HG03354 (cell line): ENCODE measurements at regions not wholly inside any gene's neighbourhood (a gene's known extent, or its start where the extent isn't known, plus 50 kb on each side); places are given as distances from the start of the nearest gene placed in this dataset.

ENCODE experiments used
- ATAC-seq: cut with Tn5 transposase; IDR thresholded peaks from one replicate; pipeline ENCODE4 v1.9.1; 2021; ENCODE audit warnings: mild to moderate bottlenecking; ENCODE audit not compliant: unreplicated experiment, poor library complexity, severe bottlenecking

DNA sequence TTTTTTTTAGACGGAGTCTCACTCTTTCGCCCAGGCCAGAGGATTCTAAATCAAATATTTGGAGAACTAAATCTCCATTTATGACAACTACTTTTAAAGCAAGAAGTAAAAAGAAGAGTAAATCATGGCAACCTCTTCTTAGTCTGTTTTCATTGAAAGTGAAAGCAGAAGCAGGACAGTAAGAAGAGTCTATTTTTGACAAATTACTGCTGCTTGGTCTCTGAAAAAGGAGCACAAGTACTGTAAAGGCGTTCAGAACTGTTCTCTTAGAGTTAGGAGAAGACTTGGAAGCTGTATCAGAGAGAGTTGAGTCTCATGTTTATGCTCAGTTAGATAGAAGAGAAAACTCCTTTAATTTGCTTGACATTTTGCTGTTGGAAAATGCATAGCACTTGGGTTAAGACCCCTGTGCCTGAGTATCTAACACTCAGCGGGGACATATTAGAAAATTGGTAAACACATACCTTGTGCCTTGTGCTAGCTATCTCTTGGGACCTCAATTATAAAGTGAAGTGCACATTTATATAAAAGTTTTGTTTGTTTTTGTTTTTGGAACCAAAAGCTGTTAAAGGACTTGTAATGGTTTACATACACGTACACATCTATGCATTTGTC, 433.0 kb downstream of the ANKRD7 start:
- ATAC-seq: no peak

DNA sequence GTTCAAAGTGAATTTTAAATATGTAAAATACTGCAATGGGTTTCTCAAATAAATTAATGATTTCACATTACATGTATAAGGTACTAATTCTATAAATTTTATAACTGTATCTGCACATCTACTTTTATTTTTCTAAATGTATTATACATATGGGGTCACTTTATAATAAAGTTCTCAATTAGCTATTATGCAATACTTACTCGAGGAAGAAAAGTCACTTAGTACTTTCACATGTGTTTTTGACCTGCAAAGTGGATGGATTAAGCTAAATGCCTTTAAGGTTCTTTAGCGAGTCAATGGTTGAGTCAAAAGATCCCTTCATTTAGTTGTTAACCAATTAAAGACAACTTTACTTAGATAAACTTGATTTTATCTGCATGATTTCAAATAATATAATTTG, 437.8 kb downstream of the ANKRD7 start:
- no peak for ATAC-seq

DNA sequence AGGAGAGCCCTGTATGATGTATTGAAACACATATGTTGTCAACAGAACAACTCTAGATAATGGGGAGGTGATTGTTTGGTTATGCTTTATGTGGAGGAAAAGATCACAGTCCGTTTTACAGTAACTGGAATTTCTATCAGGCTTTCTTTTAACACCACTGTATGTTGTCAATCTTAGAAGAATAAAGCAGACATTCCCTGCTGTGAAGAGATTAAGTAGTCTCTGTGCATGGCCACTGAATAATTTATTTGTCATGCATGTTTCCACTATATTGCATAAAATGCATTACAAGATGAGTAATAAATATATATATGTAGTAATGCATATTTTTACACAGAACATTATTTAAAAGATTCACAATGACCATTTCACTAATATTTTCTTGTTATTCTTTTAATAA, 440.0 kb downstream of the ANKRD7 start:
- ATAC-seq: no peak

DNA sequence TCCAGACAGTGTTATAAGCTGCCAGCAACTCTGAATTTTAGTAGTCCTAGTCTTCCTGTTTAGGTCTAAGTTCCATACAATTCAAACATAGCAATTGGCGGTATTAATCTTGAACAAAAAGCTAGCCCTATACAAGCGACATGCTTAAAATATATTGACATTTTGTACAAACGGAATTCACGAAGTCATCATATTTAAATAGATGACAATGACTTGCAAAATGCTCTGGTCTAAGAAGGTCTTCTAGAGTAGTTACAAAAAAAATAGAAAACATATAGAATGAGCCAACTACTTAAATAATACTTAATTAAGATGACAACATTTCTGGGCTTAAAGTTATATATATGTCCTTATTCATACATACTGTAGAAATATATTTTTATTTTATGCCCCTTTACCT, 446.6 kb downstream of the ANKRD7 start:
- ATAC-seq: no peak

DNA sequence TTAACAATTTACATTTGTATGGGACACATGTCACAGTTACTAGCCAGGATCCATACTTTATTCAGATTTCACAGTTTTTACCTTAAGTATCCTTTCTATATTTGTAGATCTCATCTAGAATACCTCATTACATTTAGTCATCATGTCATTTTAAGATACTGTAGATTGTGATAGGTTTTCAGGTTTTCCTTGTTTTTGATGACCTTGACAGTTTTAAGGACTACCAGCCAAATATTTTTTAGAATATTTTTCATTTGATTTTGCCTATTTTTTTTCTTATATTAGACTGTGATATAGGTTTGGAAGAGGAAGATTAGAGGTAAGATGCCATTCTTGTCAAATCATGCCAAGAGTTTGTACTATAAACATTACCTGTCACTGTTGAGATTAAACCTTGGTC, 460.3 kb downstream of the ANKRD7 start:
- ATAC-seq: no peak

DNA sequence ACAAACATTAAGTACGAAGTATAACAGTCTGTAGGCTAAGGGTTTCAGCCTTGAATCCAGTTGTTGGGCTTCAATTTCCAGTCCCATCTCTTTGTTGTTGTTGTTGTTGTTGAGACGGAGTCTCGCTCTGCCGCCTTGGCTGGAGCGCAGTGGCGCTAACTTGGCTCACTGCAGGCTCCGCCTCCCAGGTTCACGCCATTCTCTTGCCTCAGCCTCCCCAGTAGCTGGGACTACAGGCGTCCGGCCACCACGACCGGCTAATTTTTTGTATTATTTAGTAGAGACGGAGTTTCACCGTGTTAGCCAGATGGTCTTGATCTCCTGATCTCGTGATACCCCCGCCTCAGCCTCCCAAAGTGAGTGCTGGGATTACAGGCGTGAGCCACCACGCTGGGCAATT, 464.9 kb downstream of the ANKRD7 start:
- no peak for ATAC-seq

DNA sequence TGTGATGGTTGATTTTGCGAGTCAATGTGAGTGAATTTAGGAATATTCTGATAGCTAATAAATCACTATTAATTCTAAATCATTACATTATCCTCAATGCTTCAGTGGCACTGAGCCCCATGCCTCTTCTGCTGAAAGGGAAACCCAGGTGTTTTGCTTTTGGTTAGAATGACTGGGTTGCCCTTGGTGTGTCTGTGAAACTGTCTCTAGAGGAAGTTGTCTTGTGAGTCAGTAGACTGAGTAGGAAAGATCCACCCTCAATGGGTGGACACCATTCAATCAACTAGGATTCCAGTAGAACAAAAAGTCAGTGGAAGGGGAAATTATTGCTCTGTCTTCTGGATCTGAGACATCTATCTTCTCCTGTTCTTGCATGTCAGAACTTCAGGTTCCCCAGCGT, 472.4 kb downstream of the ANKRD7 start:
- no peak for ATAC-seq

DNA sequence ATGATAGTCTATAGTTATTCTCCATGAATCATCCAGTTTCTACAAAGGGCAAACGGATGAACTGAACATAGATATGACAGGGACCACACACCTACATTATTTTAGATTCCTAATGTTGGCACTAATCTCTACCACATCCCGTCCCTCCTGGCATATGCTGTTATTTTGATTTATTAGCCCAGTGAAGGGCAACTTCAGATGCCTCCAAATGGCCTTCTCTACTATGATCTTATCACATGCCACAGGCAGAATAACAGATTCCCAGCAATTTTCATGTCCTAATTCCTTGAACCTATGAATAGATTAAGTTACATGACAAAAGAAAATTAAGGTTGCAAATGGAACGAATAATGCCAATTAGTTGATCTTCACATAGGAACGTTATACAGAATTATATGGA, 474.7 kb downstream of the ANKRD7 start:
- no peak for ATAC-seq

DNA sequence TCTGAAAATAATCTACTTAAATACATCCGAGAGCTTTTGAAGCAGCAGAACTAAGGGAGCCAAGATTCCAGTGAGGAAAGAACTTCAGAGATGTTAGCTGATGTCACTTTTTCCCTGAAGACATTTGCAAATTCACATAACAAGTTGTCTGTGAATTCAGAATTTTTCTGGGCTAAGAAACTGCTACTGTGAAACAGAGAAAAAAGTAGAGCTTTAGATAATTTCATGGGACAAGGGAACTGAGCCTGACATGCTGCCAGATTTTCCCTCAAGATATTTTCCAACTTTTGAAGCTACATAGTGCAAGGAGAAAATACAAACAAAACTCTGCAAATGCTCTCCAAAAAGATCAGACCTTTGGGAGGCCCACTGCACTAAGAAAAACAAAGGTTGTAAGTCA, 484.2 kb downstream of the ANKRD7 start:
- no peak for ATAC-seq

DNA sequence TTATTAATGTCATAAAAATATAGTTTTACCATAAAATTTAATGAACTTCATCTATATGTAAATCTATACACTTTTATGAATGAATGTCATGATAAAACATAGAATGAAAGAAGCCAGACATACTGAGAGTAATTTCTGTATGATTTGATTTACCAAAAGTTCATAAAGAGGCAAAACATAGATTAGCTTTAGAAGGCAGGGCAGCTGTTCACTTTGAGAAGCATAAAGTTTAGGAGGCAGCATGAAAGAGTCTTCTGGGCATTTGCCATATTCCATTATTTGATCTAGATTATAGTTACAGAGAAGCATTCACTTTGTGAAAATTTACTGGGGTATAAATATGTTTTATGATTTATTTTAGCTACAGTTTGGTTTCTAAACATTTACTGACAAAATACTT, 487.2 kb downstream of the ANKRD7 start:
- no peak for ATAC-seq

DNA sequence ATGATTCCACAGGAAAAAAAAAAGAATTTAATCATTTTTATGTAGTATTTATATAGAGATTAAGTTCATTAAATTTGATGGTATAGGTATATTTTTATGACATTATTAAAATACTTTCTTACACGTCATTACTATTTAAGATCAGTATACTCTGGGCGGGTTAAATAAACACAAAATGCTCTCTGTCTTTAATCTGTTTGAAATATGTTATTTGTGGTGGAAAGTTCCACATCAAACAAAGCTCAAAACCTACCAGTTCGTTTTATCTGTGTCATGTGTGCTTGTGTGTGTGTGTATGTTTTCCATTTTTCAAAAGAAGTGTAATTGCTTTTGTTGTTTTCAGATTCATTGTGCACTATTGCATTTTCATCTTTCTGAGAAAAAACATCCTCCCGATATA, 488.5 kb downstream of the ANKRD7 start:
- ATAC-seq: no peak

DNA sequence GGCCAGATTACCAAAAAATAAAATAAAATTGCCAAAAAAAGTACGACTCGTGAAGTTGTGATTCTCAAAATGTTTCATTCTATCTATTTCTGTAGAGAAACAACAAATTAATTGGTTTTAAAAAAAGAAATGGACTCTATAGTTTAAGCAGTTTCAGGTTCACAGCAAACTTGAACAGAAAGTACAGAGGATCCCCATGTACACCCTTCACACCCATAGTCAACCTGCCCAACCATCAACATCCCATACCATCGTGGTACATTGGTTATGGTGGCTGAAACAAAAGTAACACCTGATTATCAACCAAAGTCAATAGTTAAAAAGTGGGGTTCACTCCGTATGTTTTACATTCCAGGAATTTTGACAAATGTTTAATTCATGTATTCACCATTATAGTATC, 496.1 kb downstream of the ANKRD7 start:
- ATAC-seq: no peak

DNA sequence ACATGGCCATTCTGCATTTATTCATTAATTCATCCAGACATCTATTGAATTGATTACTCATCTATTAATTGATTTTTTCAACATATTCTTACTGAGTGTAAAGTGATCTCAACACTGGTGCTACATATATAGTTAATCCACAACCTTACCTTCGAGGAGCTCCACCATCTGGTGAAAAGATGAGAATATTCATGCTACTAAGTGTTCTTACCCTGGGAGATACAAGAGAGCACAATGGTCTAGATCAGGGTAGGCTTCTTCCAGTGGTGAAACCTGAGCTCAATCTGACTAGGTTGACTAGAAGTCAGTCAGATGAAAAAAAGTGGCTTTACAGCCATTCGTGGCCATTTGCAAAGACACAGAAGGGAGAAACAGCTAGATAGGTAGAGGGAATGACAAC, 507.4 kb downstream of the ANKRD7 start:
- no peak for ATAC-seq

DNA sequence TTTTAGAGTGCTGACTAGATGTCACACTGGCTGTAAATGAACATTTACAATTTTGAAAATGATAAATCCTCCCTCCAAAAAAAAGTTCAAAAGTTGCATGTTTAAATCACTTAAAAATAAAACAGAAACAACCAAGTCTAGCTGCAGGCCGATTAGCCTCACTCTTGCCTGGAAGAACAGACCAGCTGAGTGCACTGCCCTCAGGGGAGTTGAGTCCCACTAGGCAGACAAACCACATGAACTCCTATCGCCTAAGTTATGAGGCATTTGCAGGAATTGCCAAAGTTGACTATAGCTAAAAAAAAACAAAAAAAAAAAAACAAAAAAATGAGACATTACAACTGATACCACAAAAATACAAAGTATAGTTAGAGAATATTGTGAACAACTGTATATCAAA, 510.0 kb downstream of the ANKRD7 start:
- no peak for ATAC-seq

DNA sequence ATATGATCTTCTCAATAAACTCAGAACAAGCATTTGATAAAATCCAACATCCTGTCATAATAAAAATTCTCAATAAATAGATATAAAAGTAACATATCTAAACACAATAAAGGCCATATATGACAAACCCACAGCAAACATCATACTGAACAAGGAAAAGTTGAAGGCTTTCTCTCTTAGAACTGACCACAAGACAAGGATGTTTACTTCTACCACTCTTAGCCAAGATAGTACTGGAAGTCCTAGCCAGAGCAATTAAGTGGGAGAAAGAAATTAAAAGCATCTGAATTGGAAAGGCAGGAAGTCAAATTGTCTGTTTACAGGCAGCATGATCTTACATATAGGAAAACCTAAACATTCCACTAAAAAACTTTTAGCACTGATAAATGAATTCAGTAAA, 510.9 kb downstream of the ANKRD7 start:
- no peak for ATAC-seq

DNA sequence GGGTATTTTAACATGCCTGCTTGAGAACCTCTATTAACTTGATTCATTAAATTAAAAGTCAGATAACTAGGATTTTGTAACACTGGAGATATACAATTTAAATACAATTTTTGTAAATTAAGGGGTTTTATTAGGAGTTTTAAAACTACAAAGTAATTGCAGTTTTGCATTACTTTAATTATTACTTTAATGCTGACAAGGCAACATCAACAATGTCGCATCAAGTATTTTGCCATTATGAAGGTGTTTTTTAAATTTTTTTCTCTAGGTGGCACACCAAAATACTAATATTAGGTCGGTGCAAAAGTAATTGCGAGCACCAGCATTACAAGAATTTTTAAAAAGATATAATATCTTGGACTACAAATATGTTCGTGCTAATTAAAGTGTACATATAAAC, 513.4 kb downstream of the ANKRD7 start:
- ATAC-seq: no peak

DNA sequence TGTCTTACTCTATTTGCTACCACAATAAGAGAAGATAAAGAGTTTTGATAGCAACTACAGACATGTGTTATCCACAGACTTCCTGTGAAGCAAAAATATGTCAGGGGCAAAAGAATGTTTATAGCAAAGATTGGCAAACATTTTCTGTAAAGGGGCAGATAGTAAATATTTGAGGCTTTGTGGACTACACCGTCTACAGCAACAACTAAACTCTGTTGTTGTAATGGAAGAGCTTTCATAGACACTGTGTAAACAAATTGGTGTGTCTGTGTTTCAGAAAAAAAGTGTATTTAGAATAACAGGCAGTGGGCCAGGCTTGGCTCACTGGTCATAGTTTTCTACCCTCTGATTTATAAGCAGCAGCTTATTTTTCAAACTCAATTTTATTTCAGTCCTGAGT, 521.4 kb downstream of the ANKRD7 start:
- no peak for ATAC-seq

DNA sequence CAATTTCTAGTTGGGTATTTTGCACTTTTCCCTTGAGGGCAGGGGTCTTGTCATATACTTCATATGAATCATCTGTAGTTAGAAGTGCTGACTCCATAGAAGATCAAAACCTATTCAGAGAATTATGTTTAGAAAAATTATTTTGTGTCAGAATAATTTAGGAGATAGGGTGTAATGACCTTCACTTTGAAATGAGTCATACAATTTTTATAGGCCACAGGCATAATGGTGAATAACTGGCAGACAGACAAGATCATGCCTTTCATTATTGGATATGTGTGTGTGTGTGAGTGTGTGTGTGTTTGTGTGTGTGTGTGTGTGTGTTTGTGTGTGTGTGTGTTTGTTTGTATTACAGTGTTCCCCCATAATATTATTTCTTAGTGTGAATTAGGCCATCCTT, 523.0 kb downstream of the ANKRD7 start:
- no peak for ATAC-seq

DNA sequence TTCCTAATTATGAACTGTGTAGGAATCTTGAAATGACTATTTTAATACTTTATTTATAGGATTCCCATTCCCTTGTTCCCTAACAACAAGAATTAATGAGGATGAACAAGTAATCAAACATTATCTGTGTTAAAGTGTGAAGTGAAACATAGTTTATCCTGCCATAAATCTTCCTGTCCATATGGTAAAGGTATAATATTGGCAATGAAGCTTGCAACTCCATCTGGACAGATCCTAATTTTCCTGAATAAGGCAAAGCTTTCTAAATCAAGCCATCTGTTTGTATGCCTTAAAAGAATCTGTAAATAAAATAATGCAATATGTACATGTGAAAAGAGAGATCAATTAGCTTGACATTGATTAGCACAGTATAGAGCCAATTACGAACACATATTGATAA, 529.0 kb downstream of the ANKRD7 start:
- ATAC-seq: no peak

DNA sequence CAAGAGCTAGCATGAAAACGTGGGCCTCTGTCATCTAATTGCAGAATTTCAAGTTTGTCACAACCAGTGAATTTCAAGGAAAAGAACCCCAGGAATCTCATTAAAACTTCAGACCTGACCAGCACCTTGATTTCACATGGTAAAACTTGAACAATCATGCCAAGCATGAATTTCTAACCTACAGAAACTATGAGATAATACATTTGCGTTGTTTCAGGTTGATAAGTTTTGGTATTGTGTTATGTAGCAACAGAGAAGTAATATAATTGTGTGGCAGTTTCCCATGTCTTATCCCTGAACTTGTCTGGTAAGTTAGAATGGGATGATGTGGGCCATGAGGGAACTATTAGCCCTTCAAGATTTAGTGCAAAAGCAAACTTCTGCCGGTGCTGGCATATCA, 530.1 kb downstream of the ANKRD7 start:
- ATAC-seq: no peak

DNA sequence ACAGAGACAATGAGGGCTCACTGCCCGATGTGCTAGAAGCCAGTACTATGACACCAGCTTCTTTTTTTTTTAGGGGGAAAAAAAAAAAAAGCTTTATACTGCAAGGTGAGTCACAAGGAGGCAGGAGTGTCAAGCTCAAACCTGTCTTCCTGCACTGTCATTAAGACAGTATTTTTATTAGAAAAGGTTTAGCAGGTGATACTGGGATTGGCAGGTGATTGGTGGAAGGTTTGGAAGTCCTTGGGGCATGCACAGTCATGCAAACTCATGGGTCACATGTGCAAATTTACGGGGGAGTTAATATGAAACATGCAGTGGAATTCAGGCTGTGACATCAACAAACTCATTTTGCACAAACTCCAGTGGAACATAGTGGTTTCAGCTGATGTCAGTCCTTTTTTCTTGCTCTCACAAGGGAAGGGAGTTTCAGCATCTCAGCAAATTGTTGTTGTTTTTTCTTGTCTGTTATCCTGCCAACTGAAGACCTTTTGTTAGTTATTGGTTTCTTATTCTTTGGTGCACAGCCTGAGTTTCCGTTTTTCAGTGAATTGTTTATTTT, 530.6 kb downstream of the ANKRD7 start:
- ATAC-seq: no peak

DNA sequence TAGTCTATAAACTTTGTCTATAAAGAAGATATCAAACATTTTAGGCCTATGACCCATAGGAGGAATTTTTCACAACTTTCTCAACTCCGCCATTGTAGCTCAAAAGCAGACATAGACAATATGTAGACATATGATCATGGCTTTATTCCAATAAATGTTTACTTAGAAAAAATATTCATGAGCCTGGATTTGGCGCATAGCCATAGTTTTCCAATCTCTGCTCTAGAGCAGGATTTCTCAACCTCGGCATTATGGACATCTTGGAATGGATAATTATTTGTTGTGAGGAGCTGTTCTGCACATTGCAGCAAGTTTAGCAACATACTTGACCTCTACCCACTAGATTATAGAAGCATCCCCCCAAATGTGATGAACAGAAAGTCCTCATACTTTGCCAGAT, 532.6 kb downstream of the ANKRD7 start:
- no peak for ATAC-seq
